NCI-H1436 (cell line): ENCODE measurements at regions not wholly inside any gene's neighbourhood (a gene's known extent, or its start where the extent isn't known, plus 50 kb on each side); places are given as distances from the start of the nearest gene placed in this dataset.
"Not testable (repeated sequence)": the region's sequence is repeated elsewhere in the genome, so short reads cannot be mapped to it uniquely, and the experiment has no call there.

ENCODE experiments used
- DNase-seq: peaks from one replicate; lab custom pipeline; 2025; lab: John Stamatoyannopoulos, UW

- DNase-seq, result not testable (repeated sequence)
Observed at GRCh38 chr1:196002296-196002695, 605.9 kb downstream of the KCNT2 start.

GRCh38 chr1:196001188-196001587 lies 607.1 kb downstream of the KCNT2 start:
- DNase-seq, result no peak

GRCh38 chr1:195999022-195999421 lies 609.2 kb downstream of the KCNT2 start:
- DNase-seq, result no peak

- DNase-seq, result no peak
Observed at GRCh38 chr1:195981448-195982139, 626.6 kb downstream of the KCNT2 start.

GRCh38 chr1:195979646-195980045 lies 628.6 kb downstream of the KCNT2 start:
- no peak for DNase-seq

- DNase-seq, result no peak
Observed at GRCh38 chr1:195973311-195973904, 634.8 kb downstream of the KCNT2 start.

- no peak for DNase-seq
Observed at GRCh38 chr1:195971589-195971988, 636.7 kb downstream of the KCNT2 start.

GRCh38 chr1:195970209-195970608 lies 638.0 kb downstream of the KCNT2 start:
- no peak for DNase-seq

GRCh38 chr1:195965475-195965874 lies 642.8 kb downstream of the KCNT2 start:
- DNase-seq, result no peak

GRCh38 chr1:195965036-195965435 lies 643.2 kb downstream of the KCNT2 start:
- no peak for DNase-seq

- DNase-seq, result no peak
Observed at GRCh38 chr1:195964516-195964915, 643.7 kb downstream of the KCNT2 start.

- DNase-seq, result no peak
Observed at GRCh38 chr1:195962051-195962450, 646.2 kb downstream of the KCNT2 start.

GRCh38 chr1:195960580-195960979 lies 647.7 kb downstream of the KCNT2 start:
- no peak for DNase-seq

- no peak for DNase-seq
Observed at GRCh38 chr1:195958131-195958530, 650.1 kb downstream of the KCNT2 start.

GRCh38 chr1:195956845-195957244 lies 651.4 kb downstream of the KCNT2 start:
- no peak for DNase-seq

- DNase-seq, result no peak
Observed at GRCh38 chr1:195954848-195955247, 653.4 kb downstream of the KCNT2 start.

- no peak for DNase-seq
Observed at GRCh38 chr1:195951313-195951712, 656.9 kb downstream of the KCNT2 start.

- DNase-seq, result no peak
Observed at GRCh38 chr1:195948123-195948895, 659.9 kb downstream of the KCNT2 start.

- no peak for DNase-seq
Observed at GRCh38 chr1:195946500-195946899, 661.7 kb downstream of the KCNT2 start.

GRCh38 chr1:195941795-195942194 lies 666.4 kb downstream of the KCNT2 start:
- DNase-seq, result no peak

GRCh38 chr1:195941314-195941713 lies 666.9 kb downstream of the KCNT2 start:
- no peak for DNase-seq

GRCh38 chr1:195939844-195940243 lies 668.4 kb downstream of the KCNT2 start:
- no peak for DNase-seq
